Suprapubic skin (tissue), 4 donors: ENCODE measurements at regions not wholly inside any gene's neighbourhood (a gene's known extent, or its start where the extent isn't known, plus 50 kb on each side); places are given as distances from the start of the nearest gene placed in this dataset.

Source experiments
- DNase-seq, 2 donors: peaks; one replicate each; pipeline ENCODE4 v3.0.0-alpha.2; 2019; ENCODE audit warnings: low spot score in 2 of 2
- H3K27ac ChIP-seq: fragments of 200-600 bp; sonication (generic); one replicate; pipeline ENCODE4 v1.5.1; 2019
- H3K27me3 ChIP-seq: fragments of 200-600 bp; sonication (generic); one replicate; pipeline ENCODE4 v1.5.1; 2019
- H3K36me3 ChIP-seq: fragments of 200-600 bp; sonication (generic); one replicate; pipeline ENCODE4 v1.5.1; 2019
- H3K4me1 ChIP-seq: fragments of 200-600 bp; sonication (generic); one replicate; pipeline ENCODE4 v1.5.1; 2019
- H3K4me3 ChIP-seq: fragments of 200-600 bp; sonication (generic); one replicate; pipeline ENCODE4 v1.5.1; 2019; ENCODE audit warnings: mild to moderate bottlenecking
- H3K9me3 ChIP-seq: fragments of 200-600 bp; sonication (generic); one replicate; pipeline ENCODE4 v1.5.1; 2019
- CTCF ChIP-seq, 2 donors: fragments of 200-600 bp in 1 of 2; fragments of 450-650 bp in 1 of 2; sonication (generic) in 1 of 2; IDR thresholded peaks; one replicate each; pipeline ENCODE4 v1.5.1; 2016 to 2019; ENCODE audit warnings: antibody characterized with exemption in 2 of 2, mild to moderate bottlenecking in 1 of 2, moderate library complexity in 1 of 2
- EP300 ChIP-seq: sonication (generic); formaldehyde crosslinking; IDR thresholded peaks from one replicate; pipeline ENCODE4 v1.6.1; 2017; ENCODE audit warnings: antibody characterized with exemption
- POLR2A ChIP-seq, 2 donors: fragments of 450-650 bp; IDR thresholded peaks; one replicate each; pipeline ENCODE4 v1.6.1; 2017; ENCODE audit warnings: antibody characterized with exemption in 2 of 2, mild to moderate bottlenecking in 2 of 2, moderate library complexity in 2 of 2
- POLR2AphosphoS5 ChIP-seq, 3 donors: sonication (generic); formaldehyde crosslinking; IDR thresholded peaks; one replicate each; pipeline ENCODE4 v1.6.1; 2017; ENCODE audit warnings: antibody characterized with exemption in 3 of 3
- WGBS: methylation state at CpG from one replicate; pipeline ENCODE4 v1.1.5; 2018; 5-methylcytosine and 5-hydroxymethylcytosine counted together

GRCh38 chr4:100311181-100311580, 120.9 kb upstream of the DDIT4L start:
- WGBS = 86% methylated on average over 3 of the region's 3 CpGs

GRCh38 chr4:100306018-100306417, 115.8 kb upstream of the DDIT4L start:
- DNase-seq = no peak
- H3K27ac ChIP-seq = no peak overlapping the region
- H3K9me3 ChIP-seq = no peaks in the 10 kb centered on the region
- H3K4me1 ChIP-seq = no peaks in the 10 kb centered on the region
- no peaks in the 10 kb centered on the region for H3K27me3 ChIP-seq
- H3K4me3 ChIP-seq = no peak overlapping the region
- TF ChIP-seq POLR2A (IDR thresholded peaks at IDR 0.05) (no peak), EP300 (no peak), POLR2AphosphoS5 (IDR thresholded peaks at IDR 0.05) (no peak), CTCF (IDR thresholded peaks at IDR 0.05) (no peak)
- H3K36me3 ChIP-seq = no peaks in the 10 kb centered on the region

More at GRCh38 chr4:100311181-100311580, 120.9 kb upstream of the DDIT4L start:
- no peak for TF ChIP-seq CTCF (IDR thresholded peaks at IDR 0.05)
- H3K4me1 ChIP-seq = no peaks in the 10 kb centered on the region
- H3K27me3 ChIP-seq = no peaks in the 10 kb centered on the region
- no peaks in the 10 kb centered on the region for H3K9me3 ChIP-seq
- DNase-seq = no peak
- H3K4me3 ChIP-seq = no peak overlapping the region
- H3K36me3 ChIP-seq = no peaks in the 10 kb centered on the region
- no peak overlapping the region for H3K27ac ChIP-seq

- Histone ChIP-seq H3K27me3 (no peaks in the 10 kb centered on the region), H3K27ac (no peak overlapping the region), H3K9me3 (no peaks in the 10 kb centered on the region), H3K36me3 (no peaks in the 10 kb centered on the region), H3K4me3 (no peak overlapping the region), H3K4me1 (peaks cover 10% of the 10 kb centered on the region)
- TF ChIP-seq EP300 (no peak), CTCF (IDR thresholded peaks at IDR 0.05) (no peak), POLR2A (IDR thresholded peaks at IDR 0.05) (no peak), POLR2AphosphoS5 (IDR thresholded peaks at IDR 0.05) (no peak)
- 91% methylated on average over 5 of the region's 9 CpGs for WGBS
- DNase-seq = no peak
Measured at GRCh38 chr4:100302061-100303026, 112.1 kb upstream of the DDIT4L start.

- TF ChIP-seq POLR2A (IDR thresholded peaks at IDR 0.05) (no peak), CTCF (IDR thresholded peaks at IDR 0.05) (no peak), EP300 (no peak), POLR2AphosphoS5 (IDR thresholded peaks at IDR 0.05) (no peak)
Measured at GRCh38 chr4:100299046-100299840, 109.0 kb upstream of the DDIT4L start.

GRCh38 chr4:100295792-100296191, 105.5 kb upstream of the DDIT4L start:
- Histone ChIP-seq H3K27ac (no peak overlapping the region), H3K4me1 (peaks cover 10% of the 10 kb centered on the region), H3K9me3 (no peaks in the 10 kb centered on the region), H3K4me3 (no peak overlapping the region), H3K27me3 (no peaks in the 10 kb centered on the region), H3K36me3 (no peaks in the 10 kb centered on the region)
- TF ChIP-seq POLR2AphosphoS5 (IDR thresholded peaks at IDR 0.05) (no peak), EP300 (no peak), CTCF (IDR thresholded peaks at IDR 0.05) (no peak), POLR2A (IDR thresholded peaks at IDR 0.05) (no peak)
- 58% methylated on average over 2 of the region's 2 CpGs for whole genome bisulfite sequencing
- DNase-seq = no peak

More at GRCh38 chr4:100299046-100299840, 109.0 kb upstream of the DDIT4L start:
- Histone ChIP-seq H3K27ac (peak overlapping the region; percentile 39), H3K4me1 (peaks cover 10% of the 10 kb centered on the region), H3K4me3 (no peak overlapping the region), H3K27me3 (no peaks in the 10 kb centered on the region), H3K9me3 (no peaks in the 10 kb centered on the region), H3K36me3 (no peaks in the 10 kb centered on the region)
- no peak for DNase-seq
- WGBS = 27% methylated on average over 2 of the region's 2 CpGs
